Left kidney (tissue), 1 donor: ENCODE measurements at regions not wholly inside any gene's neighbourhood (a gene's known extent, or its start where the extent isn't known, plus 50 kb on each side); places are given as distances from the start of the nearest gene placed in this dataset.

Experiments used
- DNase-seq: peaks from one replicate; pipeline ENCODE4 v3.0.0-alpha.2; 2013

- DNase-seq: no peak
Observed at GRCh38 chr1:47703981-47704596, 266.2 kb downstream of the FOXD2 start.

- no peak for DNase-seq
Observed at GRCh38 chr1:47705517-47706130, 267.8 kb downstream of the FOXD2 start.

- no peak for DNase-seq
Observed at GRCh38 chr1:47707503-47707902, 269.7 kb downstream of the FOXD2 start.

GRCh38 chr1:47708019-47708535 lies 270.2 kb downstream of the FOXD2 start:
- DNase-seq: no peak

- DNase-seq: no peak
Observed at GRCh38 chr1:47708658-47709018, 270.8 kb downstream of the FOXD2 start.

GRCh38 chr1:47709019-47709871 lies 271.4 kb downstream of the FOXD2 start:
- DNase-seq: no peak

- DNase-seq: no peak
Observed at GRCh38 chr1:47709872-47710231, 272.0 kb downstream of the FOXD2 start.

GRCh38 chr1:47710329-47711071 lies 272.7 kb downstream of the FOXD2 start:
- no peak for DNase-seq
